Right lobe of liver (tissue), 6 donors: ENCODE measurements at regions not wholly inside any gene's neighbourhood (a gene's known extent, or its start where the extent isn't known, plus 50 kb on each side); places are given as distances from the start of the nearest gene placed in this dataset.
A peak's percentile ranks its signal among the peaks of the same experiment; 100 is the strongest.

ENCODE experiments used
- ATAC-seq, 4 donors: fragments of 200-7000 bp; cut with Tn5 transposase; one replicate each; pipeline ENCODE4 v1.9.1; 2020; ENCODE audit warnings: mild to moderate bottlenecking in 4 of 4, moderate library complexity in 4 of 4
- DNase-seq, 3 donors: peaks; one replicate each; pipeline ENCODE4 v3.0.0-alpha.2; 2020
- H3K27ac ChIP-seq, 3 donors: fragments of 200-600 bp; one replicate each; pipeline ENCODE4 v1.8.0; 2022
- H3K27me3 ChIP-seq, 2 donors: fragments of 200-600 bp; one replicate each; pipeline ENCODE4 v1.8.0; 2022
- H3K36me3 ChIP-seq, 4 donors: fragments of 200-600 bp; sonication (generic) in 1 of 4; one replicate each; pipeline versions ENCODE4 v1.5.1 to v1.8.0; 2017 to 2022; ENCODE audit warnings: control low read depth in 1 of 4
- H3K4me1 ChIP-seq, 4 donors: fragments of 200-600 bp; sonication (generic) in 1 of 4; one replicate each; pipeline versions ENCODE4 v1.5.1 to v1.8.0; 2017 to 2022; ENCODE audit warnings: control low read depth in 1 of 4
- H3K4me3 ChIP-seq, 3 donors: fragments of 200-600 bp; one replicate each; pipeline ENCODE4 v1.8.0; 2022
- H3K9me3 ChIP-seq, 4 donors: fragments of 200-600 bp; sonication (generic) in 1 of 4; one replicate each; pipeline versions ENCODE4 v1.5.1 to v1.8.0; 2017 to 2022; ENCODE audit warnings: control low read depth in 1 of 4
- CTCF ChIP-seq, 4 donors: fragments of 200-600 bp in 3 of 4; fragments of 450-650 bp in 1 of 4; IDR thresholded peaks; one replicate each; pipeline versions ENCODE4 v1.5.1 to v1.8.0; 2016 to 2022; ENCODE audit warnings: antibody characterized with exemption in 4 of 4, mild to moderate bottlenecking in 2 of 4
- POLR2A ChIP-seq: fragments of 450-650 bp; IDR thresholded peaks from one replicate; pipeline ENCODE4 v1.6.1; 2017; ENCODE audit warnings: antibody characterized with exemption, mild to moderate bottlenecking
- WGBS: methylation state at CpG from one replicate; pipeline ENCODE4 v1.1.6; 2018; ENCODE audit warnings: low coverage, low lambda C conversion rate; ENCODE audit not compliant: insufficient coverage; ENCODE audit errors: missing lambda C conversion rate; 5-methylcytosine and 5-hydroxymethylcytosine counted together
- intact Hi-C, 2 donors: fragments of 100-400 bp; cut with DNase I; formaldehyde crosslinking; loops; one replicate each; pipeline versions ENCODE4 v1.11.2 to v1.14.1; 2022
- donor health status: DM: no; HTN: yes; CAD: no.
- donor health status: DM: no; HTN: no; CAD: no.
- donor health status: DM: no; HTN: no; CAD: no.
- donor health status: DM: no; HTN: yes; CAD: no.
- donor health status: DM: no; HTN: yes; CAD: no.

- DNase-seq: no peak
- Histone ChIP-seq H3K4me1 (no peaks in the 10 kb centered on the region), H3K36me3 (no peaks in the 10 kb centered on the region), H3K9me3 (no peaks in the 10 kb centered on the region), H3K27ac (no peak overlapping the region), H3K4me3 (no peak overlapping the region), H3K27me3 (no peaks in the 10 kb centered on the region)
- intact Hi-C loops: loop anchor here in 1 of 2 donors (5.0 kb wide), 1 partner anchor 535 kb away; no protein-coding TSS in a partner anchor
- 26% methylated on average over 8 of the region's 9 CpGs for WGBS
- no peak for TF ChIP-seq CTCF (IDR thresholded peaks at IDR 0.05)
- no peak for TF ChIP-seq POLR2A
- peak; percentile 45 to 73 (median 62) for ATAC-seq
Observed at GRCh38 chr3:193777524-193777923, 184.5 kb downstream of the OPA1 start.

- no peaks in the 10 kb centered on the region for H3K4me1 ChIP-seq
- TF ChIP-seq POLR2A (no peak), CTCF (IDR thresholded peaks at IDR 0.05) (no peak)
- DNase-seq (no peak), ATAC-seq (no peak)
- no peak overlapping the region for H3K27ac ChIP-seq
- no peaks in the 10 kb centered on the region for H3K36me3 ChIP-seq
- 38% methylated on average over 3 of the region's 10 CpGs for WGBS
- H3K27me3 ChIP-seq: no peaks in the 10 kb centered on the region
- H3K4me3 ChIP-seq: no peak overlapping the region
- no peaks in the 10 kb centered on the region for H3K9me3 ChIP-seq
- intact Hi-C loops: loop anchor here in 1 of 2 donors (5.0 kb wide), 1 partner anchor 534 kb away; no protein-coding TSS in a partner anchor
Observed at GRCh38 chr3:193778676-193779075, 185.7 kb downstream of the OPA1 start.

GRCh38 chr3:193779933-193780332 is 186.9 kb downstream of the OPA1 start:
- no peaks in the 10 kb centered on the region for H3K27me3 ChIP-seq
- no peaks in the 10 kb centered on the region for H3K4me1 ChIP-seq
- H3K4me3 ChIP-seq: no peak overlapping the region
- intact Hi-C loops: loop anchor here in 1 of 2 donors (5.0 to 10.0 kb wide), 2 partner anchors 355 to 532 kb away; partner anchors contain the start of gene HES1
- H3K27ac ChIP-seq: no peak overlapping the region
- TF ChIP-seq POLR2A (no peak), CTCF (IDR thresholded peaks at IDR 0.05) (no peak)
- H3K36me3 ChIP-seq: no peaks in the 10 kb centered on the region
- ATAC-seq: no peak
- WGBS: 68% methylated on average over 6 of the region's 6 CpGs
- H3K9me3 ChIP-seq: no peaks in the 10 kb centered on the region
- DNase-seq: no peak

- Histone ChIP-seq H3K4me1 (no peaks in the 10 kb centered on the region), H3K27me3 (no peaks in the 10 kb centered on the region), H3K4me3 (no peak overlapping the region), H3K27ac (no peak overlapping the region), H3K9me3 (no peaks in the 10 kb centered on the region), H3K36me3 (no peaks in the 10 kb centered on the region)
- DNase-seq (no peak), ATAC-seq (no peak)
- intact Hi-C loops: loop anchor here in 1 of 2 donors (10.0 kb wide), 1 partner anchor 354 kb away; the partner anchor contains the start of gene HES1
- TF ChIP-seq CTCF (IDR thresholded peaks at IDR 0.05) (no peak), POLR2A (no peak)
- WGBS: 29% methylated on average over 6 of the region's 8 CpGs
Observed at GRCh38 chr3:193780397-193780796, 187.4 kb downstream of the OPA1 start.
